Liver (tissue), 8 donors: ENCODE measurements at regions not wholly inside any gene's neighbourhood (a gene's known extent, or its start where the extent isn't known, plus 50 kb on each side); places are given as distances from the start of the nearest gene placed in this dataset.

Source experiments
- DNase-seq: peaks from one replicate; pipeline ENCODE4 v3.0.0-alpha.2; 2017; ENCODE audit warnings: low spot score
- H3K27ac ChIP-seq, 2 donors: one replicate each; pipeline ENCODE4 v1.7.0; 2013; ENCODE audit warnings: inconsistent platforms in 2 of 2, low read length in 2 of 2, control low read depth in 1 of 2, low read depth in 1 of 2, mild to moderate bottlenecking in 1 of 2
- H3K27me3 ChIP-seq, 4 donors: one replicate each; pipeline versions ENCODE4 v1.6.1 to v1.7.0; 2013; ENCODE audit warnings: low read length in 3 of 4, inconsistent platforms in 1 of 4, mild to moderate bottlenecking in 1 of 4, moderate library complexity in 1 of 4; ENCODE audit not compliant: control insufficient read depth in 4 of 4, insufficient read depth in 4 of 4
- H3K36me3 ChIP-seq, 4 donors: one replicate each; pipeline versions ENCODE4 v1.6.1 to v1.7.0; 2013; ENCODE audit warnings: low read length in 3 of 4, mild to moderate bottlenecking in 3 of 4, low read depth in 1 of 4, moderate library complexity in 1 of 4; ENCODE audit not compliant: control insufficient read depth in 4 of 4, insufficient read depth in 3 of 4
- H3K4me1 ChIP-seq, 4 donors: one replicate each; pipeline versions ENCODE4 v1.6.1 to v1.7.0; 2013; ENCODE audit warnings: low read length in 3 of 4, mild to moderate bottlenecking in 3 of 4, moderate library complexity in 1 of 4; ENCODE audit not compliant: control insufficient read depth in 4 of 4, insufficient read depth in 4 of 4
- H3K4me3 ChIP-seq, 3 donors: one replicate each; pipeline versions ENCODE4 v1.6.1 to v1.7.0; 2013; ENCODE audit warnings: low read length in 3 of 3, control low read depth in 1 of 3, low read depth in 1 of 3, mild to moderate bottlenecking in 1 of 3
- H3K9ac ChIP-seq, 2 donors: one replicate each; pipeline ENCODE4 v1.7.0; 2013; ENCODE audit warnings: low read length in 2 of 2, mild to moderate bottlenecking in 2 of 2, moderate library complexity in 2 of 2, control low read depth in 1 of 2, low read depth in 1 of 2
- H3K9me3 ChIP-seq, 4 donors: one replicate each; pipeline versions ENCODE4 v1.6.1 to v1.7.0; 2013; ENCODE audit warnings: low read length in 3 of 4; ENCODE audit not compliant: control insufficient read depth in 4 of 4
- EGR1 ChIP-seq, 2 donors: IDR thresholded peaks; 2 replicates each; pipeline ENCODE4 v1.6.1; 2016 to 2018; ENCODE audit warnings: antibody characterized with exemption in 2 of 2, low read depth in 2 of 2
- FOXA1 ChIP-seq: IDR thresholded peaks from 2 replicates; pipeline ENCODE4 v1.6.1; 2016; ENCODE audit warnings: antibody characterized with exemption
- FOXA2 ChIP-seq: IDR thresholded peaks from 2 replicates; pipeline ENCODE4 v1.6.1; 2016; ENCODE audit warnings: antibody characterized with exemption
- GABPA ChIP-seq, 2 donors: IDR thresholded peaks in 1 of 2; conservative IDR thresholded peaks in 1 of 2; 2 replicates each; pipeline ENCODE4 v1.6.1; 2016; ENCODE audit warnings: antibody characterized with exemption in 2 of 2, mild to moderate bottlenecking in 1 of 2, moderate library complexity in 1 of 2
- HNF4A ChIP-seq, 2 donors: conservative IDR thresholded peaks; 2 replicates each; pipeline ENCODE4 v1.6.1; 2016; ENCODE audit warnings: antibody characterized with exemption in 2 of 2, mild to moderate bottlenecking in 2 of 2
- HNF4G ChIP-seq: IDR thresholded peaks from 2 replicates; pipeline ENCODE4 v1.6.1; 2016; ENCODE audit warnings: antibody characterized with exemption
- JUND ChIP-seq, 2 donors: IDR thresholded peaks; 2 replicates each; pipeline ENCODE4 v1.6.1; 2016; ENCODE audit warnings: antibody characterized with exemption in 2 of 2
- NR2F2 ChIP-seq: IDR thresholded peaks from 2 replicates; pipeline ENCODE4 v1.6.1; 2016; ENCODE audit warnings: antibody characterized with exemption
- RAD21 ChIP-seq, 2 donors: IDR thresholded peaks; 2 replicates each; pipeline ENCODE4 v1.6.1; 2016; ENCODE audit warnings: antibody characterized with exemption in 2 of 2, mild to moderate bottlenecking in 2 of 2
- RXRA ChIP-seq, 2 donors: IDR thresholded peaks; 2 replicates each; pipeline ENCODE4 v1.6.1; 2017 to 2018; ENCODE audit warnings: antibody characterized with exemption in 2 of 2, mild to moderate bottlenecking in 1 of 2
- SP1 ChIP-seq: IDR thresholded peaks from 2 replicates; pipeline ENCODE4 v1.6.1; 2018; ENCODE audit warnings: antibody characterized with exemption, mild to moderate bottlenecking
- TAF1 ChIP-seq: conservative IDR thresholded peaks from 2 replicates; pipeline ENCODE4 v1.6.1; 2016; ENCODE audit warnings: antibody characterized with exemption, mild to moderate bottlenecking
- YY1 ChIP-seq: IDR thresholded peaks from 2 replicates; pipeline ENCODE4 v1.6.1; 2016; ENCODE audit warnings: antibody characterized with exemption, mild to moderate bottlenecking
- WGBS: extraction: QIAGEN DNeasy Blood & Tissue Kit; methylation state at CpG from one replicate; pipeline ENCODE4 v1.1.7; 2013; 5-methylcytosine and 5-hydroxymethylcytosine counted together
- TF ChIP-seq, protein P1 (sequence below): IDR thresholded peaks from 2 replicates; pipeline ENCODE4 v1.6.1; 2016; ENCODE audit warnings: antibody characterized with exemption
- TF ChIP-seq, protein P2 (sequence below): IDR thresholded peaks from 2 replicates; pipeline ENCODE4 v1.6.1; 2016; ENCODE audit warnings: antibody characterized with exemption, mild to moderate bottlenecking
- TF ChIP-seq, protein P3 (sequence below): fragments of 150-350 bp; IDR thresholded peaks from 2 replicates; pipeline ENCODE4 v1.5.1; 2017; ENCODE audit warnings: improper control_type of control experiment, low read depth, low read length; ENCODE audit not compliant: missing input control
- TF ChIP-seq, protein P4 (sequence below): IDR thresholded peaks from 2 replicates; pipeline ENCODE4 v1.6.1; 2016; ENCODE audit warnings: antibody characterized with exemption
- TF ChIP-seq, protein P5 (sequence below): IDR thresholded peaks from 2 replicates; pipeline ENCODE4 v1.6.1; 2016; ENCODE audit warnings: antibody characterized with exemption
- donor health status: healthy.
- donor health status: healthy.
- donor health status: healthy.
- donor health status: healthy.
- donor health status: healthy.

DNA sequence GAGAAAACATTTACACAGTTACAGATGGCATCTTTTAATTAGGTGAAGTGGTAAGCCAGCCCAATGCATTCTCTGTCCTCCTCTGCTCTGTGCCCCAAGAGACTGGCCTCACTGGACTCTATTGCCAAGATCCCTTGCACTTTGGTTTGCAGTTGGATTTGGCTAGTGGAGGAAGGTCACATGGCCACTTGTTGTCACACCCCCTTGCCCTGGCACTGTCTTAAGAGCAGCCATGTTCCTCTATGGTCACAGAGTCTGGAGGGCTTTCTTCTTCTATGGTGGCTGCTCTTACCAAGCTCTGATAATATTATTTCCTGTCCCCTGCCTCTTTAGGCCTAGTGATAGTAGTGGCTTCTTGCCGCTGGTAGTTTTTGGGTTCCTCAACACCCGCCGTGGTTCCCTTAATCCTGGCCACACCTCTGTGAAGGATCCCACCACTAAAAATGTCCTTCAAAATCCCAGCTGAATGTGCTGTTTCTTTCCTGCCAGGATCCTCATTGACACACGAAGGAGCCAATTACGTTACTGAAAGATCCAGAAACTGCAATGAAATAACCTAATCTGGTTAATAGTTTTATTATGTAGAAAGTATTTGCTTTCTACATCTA lies 111.1 kb downstream of the CDC42EP3 start:
- WGBS = 93% methylated on average over 5 of the region's 5 CpGs
- no peaks in the 10 kb centered on the region for H3K27me3 ChIP-seq
- peaks cover 0 to 4% (median 0%) of the 10 kb centered on the region in 4 donors for H3K4me1 ChIP-seq
- H3K4me3 ChIP-seq = no peak overlapping the region
- no peak for DNase-seq
- TF ChIP-seq HNF4A (conservative IDR thresholded peaks at IDR 0.05) = peak in 1 of 2 donors; percentile 18
- TF ChIP-seq, protein P1, sequence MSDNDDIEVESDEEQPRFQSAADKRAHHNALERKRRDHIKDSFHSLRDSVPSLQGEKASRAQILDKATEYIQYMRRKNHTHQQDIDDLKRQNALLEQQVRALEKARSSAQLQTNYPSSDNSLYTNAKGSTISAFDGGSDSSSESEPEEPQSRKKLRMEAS = no peak
- H3K27ac ChIP-seq = no peak overlapping the region
- H3K9ac ChIP-seq = no peak overlapping the region
- H3K9me3 ChIP-seq = no peaks in the 10 kb centered on the region
- no peaks in the 10 kb centered on the region for H3K36me3 ChIP-seq

DNA sequence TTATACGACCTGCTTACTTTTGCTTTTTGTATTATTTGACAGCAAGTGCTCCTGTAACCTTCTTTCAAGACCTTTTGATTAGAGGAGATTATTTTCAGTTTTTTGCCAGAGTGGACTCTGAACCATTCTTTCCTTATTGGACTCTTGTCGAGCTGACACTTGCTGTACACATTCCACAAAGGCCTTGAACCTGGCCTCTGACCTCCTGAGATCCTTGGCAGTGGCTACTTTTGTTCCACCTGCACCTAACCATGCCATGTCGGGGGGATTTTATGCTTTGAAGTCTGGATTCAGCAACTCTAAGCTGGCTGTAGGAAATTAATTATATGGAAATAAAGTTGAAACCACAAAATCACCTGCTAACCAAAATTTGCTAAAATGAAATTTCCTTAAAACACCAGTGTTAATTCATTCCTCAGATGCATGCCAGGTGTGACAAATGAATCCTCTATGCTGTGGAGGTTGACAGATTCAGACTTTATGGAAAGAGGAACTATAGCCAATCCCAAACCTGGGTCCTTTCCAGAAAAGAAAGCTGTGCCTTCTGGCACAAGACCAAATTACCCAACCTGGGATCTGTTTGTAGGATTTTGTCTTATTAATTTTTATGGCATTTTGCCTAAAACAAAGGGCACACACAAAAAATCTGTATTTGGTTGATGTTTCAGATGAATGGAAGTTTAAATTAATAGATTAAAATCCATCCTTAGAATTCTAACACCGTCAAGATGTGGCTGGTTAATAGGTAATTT lies 110.4 kb downstream of the CDC42EP3 start:
- no peak overlapping the region for H3K4me3 ChIP-seq
- H3K4me1 ChIP-seq = peaks cover 0 to 4% (median 0%) of the 10 kb centered on the region in 4 donors
- no peaks in the 10 kb centered on the region for H3K36me3 ChIP-seq
- WGBS = 79% methylated on average over 4 of the region's 4 CpGs
- TF ChIP-seq HNF4G (no peak), SP1 (no peak), RAD21 (IDR thresholded peaks at IDR 0.05) (no peak), GABPA (IDR thresholded peaks at IDR 0.05 in 1 of 2, conservative IDR thresholded peaks at IDR 0.05 in 1 of 2) (no peak), RXRA (IDR thresholded peaks at IDR 0.05) (no peak), EGR1 (IDR thresholded peaks at IDR 0.05; ENCODE audit: low read depth in 2 of 2) (no peak), NR2F2 (no peak), FOXA1 (no peak), HNF4A (conservative IDR thresholded peaks at IDR 0.05) (no peak), YY1 (no peak), JUND (IDR thresholded peaks at IDR 0.05) (no peak), FOXA2 (no peak), TAF1 (no peak)
- TF ChIP-seq, protein P2, sequence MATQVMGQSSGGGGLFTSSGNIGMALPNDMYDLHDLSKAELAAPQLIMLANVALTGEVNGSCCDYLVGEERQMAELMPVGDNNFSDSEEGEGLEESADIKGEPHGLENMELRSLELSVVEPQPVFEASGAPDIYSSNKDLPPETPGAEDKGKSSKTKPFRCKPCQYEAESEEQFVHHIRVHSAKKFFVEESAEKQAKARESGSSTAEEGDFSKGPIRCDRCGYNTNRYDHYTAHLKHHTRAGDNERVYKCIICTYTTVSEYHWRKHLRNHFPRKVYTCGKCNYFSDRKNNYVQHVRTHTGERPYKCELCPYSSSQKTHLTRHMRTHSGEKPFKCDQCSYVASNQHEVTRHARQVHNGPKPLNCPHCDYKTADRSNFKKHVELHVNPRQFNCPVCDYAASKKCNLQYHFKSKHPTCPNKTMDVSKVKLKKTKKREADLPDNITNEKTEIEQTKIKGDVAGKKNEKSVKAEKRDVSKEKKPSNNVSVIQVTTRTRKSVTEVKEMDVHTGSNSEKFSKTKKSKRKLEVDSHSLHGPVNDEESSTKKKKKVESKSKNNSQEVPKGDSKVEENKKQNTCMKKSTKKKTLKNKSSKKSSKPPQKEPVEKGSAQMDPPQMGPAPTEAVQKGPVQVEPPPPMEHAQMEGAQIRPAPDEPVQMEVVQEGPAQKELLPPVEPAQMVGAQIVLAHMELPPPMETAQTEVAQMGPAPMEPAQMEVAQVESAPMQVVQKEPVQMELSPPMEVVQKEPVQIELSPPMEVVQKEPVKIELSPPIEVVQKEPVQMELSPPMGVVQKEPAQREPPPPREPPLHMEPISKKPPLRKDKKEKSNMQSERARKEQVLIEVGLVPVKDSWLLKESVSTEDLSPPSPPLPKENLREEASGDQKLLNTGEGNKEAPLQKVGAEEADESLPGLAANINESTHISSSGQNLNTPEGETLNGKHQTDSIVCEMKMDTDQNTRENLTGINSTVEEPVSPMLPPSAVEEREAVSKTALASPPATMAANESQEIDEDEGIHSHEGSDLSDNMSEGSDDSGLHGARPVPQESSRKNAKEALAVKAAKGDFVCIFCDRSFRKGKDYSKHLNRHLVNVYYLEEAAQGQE = no peak
- TF ChIP-seq, protein P3, sequence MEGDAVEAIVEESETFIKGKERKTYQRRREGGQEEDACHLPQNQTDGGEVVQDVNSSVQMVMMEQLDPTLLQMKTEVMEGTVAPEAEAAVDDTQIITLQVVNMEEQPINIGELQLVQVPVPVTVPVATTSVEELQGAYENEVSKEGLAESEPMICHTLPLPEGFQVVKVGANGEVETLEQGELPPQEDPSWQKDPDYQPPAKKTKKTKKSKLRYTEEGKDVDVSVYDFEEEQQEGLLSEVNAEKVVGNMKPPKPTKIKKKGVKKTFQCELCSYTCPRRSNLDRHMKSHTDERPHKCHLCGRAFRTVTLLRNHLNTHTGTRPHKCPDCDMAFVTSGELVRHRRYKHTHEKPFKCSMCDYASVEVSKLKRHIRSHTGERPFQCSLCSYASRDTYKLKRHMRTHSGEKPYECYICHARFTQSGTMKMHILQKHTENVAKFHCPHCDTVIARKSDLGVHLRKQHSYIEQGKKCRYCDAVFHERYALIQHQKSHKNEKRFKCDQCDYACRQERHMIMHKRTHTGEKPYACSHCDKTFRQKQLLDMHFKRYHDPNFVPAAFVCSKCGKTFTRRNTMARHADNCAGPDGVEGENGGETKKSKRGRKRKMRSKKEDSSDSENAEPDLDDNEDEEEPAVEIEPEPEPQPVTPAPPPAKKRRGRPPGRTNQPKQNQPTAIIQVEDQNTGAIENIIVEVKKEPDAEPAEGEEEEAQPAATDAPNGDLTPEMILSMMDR = no peak
- TF ChIP-seq, protein P1 = no peak
- TF ChIP-seq, protein P4, sequence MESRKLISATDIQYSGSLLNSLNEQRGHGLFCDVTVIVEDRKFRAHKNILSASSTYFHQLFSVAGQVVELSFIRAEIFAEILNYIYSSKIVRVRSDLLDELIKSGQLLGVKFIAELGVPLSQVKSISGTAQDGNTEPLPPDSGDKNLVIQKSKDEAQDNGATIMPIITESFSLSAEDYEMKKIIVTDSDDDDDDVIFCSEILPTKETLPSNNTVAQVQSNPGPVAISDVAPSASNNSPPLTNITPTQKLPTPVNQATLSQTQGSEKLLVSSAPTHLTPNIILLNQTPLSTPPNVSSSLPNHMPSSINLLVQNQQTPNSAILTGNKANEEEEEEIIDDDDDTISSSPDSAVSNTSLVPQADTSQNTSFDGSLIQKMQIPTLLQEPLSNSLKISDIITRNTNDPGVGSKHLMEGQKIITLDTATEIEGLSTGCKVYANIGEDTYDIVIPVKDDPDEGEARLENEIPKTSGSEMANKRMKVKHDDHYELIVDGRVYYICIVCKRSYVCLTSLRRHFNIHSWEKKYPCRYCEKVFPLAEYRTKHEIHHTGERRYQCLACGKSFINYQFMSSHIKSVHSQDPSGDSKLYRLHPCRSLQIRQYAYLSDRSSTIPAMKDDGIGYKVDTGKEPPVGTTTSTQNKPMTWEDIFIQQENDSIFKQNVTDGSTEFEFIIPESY = no peak
- TF ChIP-seq, protein P5, sequence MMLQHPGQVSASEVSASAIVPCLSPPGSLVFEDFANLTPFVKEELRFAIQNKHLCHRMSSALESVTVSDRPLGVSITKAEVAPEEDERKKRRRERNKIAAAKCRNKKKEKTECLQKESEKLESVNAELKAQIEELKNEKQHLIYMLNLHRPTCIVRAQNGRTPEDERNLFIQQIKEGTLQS = no peak
- no peaks in the 10 kb centered on the region for H3K9me3 ChIP-seq
- H3K9ac ChIP-seq = no peak overlapping the region
- no peaks in the 10 kb centered on the region for H3K27me3 ChIP-seq
- no peak overlapping the region for H3K27ac ChIP-seq
- DNase-seq = no peak
